GM12873 (cell line): ENCODE measurements at regions not wholly inside any gene's neighbourhood (a gene's known extent, or its start where the extent isn't known, plus 50 kb on each side); places are given as distances from the start of the nearest gene placed in this dataset.

Source experiments
- TF ChIP-seq, protein P1 (sequence below): IDR thresholded peaks from 2 replicates; pipeline ENCODE4 v1.5.1; 2012; ENCODE audit warnings: low read depth, mild to moderate bottlenecking, moderate library complexity, low read length, control low read depth; ENCODE audit not compliant: insufficient read depth; ENCODE audit errors: missing control alignments

GRCh38 chr7:35854311-35854710 lies 53.5 kb downstream of the SEPTIN7 start:
- TF ChIP-seq, protein P1, sequence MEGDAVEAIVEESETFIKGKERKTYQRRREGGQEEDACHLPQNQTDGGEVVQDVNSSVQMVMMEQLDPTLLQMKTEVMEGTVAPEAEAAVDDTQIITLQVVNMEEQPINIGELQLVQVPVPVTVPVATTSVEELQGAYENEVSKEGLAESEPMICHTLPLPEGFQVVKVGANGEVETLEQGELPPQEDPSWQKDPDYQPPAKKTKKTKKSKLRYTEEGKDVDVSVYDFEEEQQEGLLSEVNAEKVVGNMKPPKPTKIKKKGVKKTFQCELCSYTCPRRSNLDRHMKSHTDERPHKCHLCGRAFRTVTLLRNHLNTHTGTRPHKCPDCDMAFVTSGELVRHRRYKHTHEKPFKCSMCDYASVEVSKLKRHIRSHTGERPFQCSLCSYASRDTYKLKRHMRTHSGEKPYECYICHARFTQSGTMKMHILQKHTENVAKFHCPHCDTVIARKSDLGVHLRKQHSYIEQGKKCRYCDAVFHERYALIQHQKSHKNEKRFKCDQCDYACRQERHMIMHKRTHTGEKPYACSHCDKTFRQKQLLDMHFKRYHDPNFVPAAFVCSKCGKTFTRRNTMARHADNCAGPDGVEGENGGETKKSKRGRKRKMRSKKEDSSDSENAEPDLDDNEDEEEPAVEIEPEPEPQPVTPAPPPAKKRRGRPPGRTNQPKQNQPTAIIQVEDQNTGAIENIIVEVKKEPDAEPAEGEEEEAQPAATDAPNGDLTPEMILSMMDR, result no peak

DNA sequence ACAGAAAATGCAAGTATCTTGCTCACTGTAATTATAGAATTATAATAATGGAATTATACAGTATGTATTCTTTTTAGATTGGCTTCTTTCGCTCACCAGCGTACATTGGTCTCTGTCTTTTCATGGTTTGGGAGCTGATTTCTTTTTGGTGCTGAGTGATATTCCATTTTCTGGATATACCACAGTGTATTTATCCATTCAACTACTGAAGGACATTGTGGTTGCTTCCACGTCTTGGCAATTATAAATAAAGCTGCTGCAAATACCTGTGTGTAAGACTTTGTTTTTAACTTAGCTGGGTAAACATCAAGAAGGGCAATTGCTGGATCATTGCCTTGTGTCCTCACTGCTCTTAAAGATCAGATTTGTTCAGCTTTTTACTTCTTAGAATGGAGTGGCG lies 55.3 kb downstream of the SEPTIN7 start:
- TF ChIP-seq, protein P1, result no peak

GRCh38 chr7:35860664-35861063 lies 59.8 kb downstream of the SEPTIN7 start:
- TF ChIP-seq, protein P1, result no peak

- TF ChIP-seq, protein P1, result no peak
Measured at GRCh38 chr7:35865287-35865686, 64.4 kb downstream of the SEPTIN7 start.

DNA sequence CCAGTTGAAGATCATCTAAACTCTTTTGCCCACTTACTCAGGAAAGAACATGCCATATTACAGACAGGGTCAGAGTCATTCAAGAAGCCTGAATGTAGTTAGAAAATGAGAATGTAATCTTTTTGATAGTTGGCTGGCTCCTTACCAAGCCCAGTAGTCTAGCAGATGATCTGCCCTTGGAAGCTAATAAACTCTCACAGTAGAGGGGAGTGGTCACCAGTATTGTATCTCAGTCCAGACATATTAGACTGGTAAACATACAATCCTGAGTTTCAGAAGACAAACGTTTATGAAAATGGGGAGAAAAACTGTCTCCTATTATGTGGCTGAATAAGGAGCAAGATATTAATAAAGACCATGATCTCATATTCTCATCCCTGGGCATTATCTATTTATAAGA lies 65.3 kb downstream of the SEPTIN7 start:
- TF ChIP-seq, protein P1, result no peak

DNA sequence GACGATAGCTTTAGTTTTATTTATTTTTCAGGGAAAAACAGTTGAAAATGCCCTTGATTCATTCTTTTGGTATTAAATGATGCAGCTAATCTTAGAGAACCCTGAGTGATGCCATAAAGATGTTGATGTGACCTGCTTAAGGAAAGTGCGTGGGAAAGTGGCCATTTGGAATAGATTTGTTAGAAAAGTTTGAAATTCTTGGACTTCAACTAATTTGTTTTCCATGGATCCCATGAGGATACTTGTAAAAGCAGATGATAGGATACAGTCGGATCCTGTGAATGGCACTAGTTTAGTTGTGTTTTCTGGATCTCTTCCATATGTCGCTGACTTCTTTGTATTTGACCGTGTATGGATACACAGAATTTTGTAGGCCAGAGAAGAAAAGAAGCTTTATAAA lies 69.0 kb downstream of the SEPTIN7 start:
- TF ChIP-seq, protein P1, result no peak

DNA sequence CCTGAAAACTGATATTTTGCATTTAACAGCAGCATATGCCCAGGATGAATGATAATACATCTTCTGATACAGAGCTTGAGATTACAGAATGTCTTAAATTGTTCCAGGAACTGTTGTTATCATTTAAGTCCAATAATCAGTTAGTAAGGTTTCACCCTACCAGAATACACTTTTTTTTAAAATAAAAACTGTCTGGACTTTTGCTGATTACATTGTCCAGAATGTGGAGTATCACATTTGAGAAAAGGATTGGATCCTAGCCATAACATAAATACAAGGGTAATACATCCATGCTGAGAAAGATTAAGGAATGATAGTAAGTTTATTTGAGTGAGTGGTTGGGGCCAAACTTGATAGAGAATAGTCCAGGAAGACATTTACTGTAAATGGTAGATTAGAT lies 71.0 kb downstream of the SEPTIN7 start:
- TF ChIP-seq, protein P1, result no peak
